ENCODE measurements at regions not wholly inside any gene's neighbourhood (a gene's known extent, or its start where the extent isn't known, plus 50 kb on each side); places are given as distances from the start of the nearest gene placed in this dataset.

GRCh38 chr5:120236360-120236759 is 227.7 kb upstream of the PRR16 start:
- no peaks in the 10 kb centered on the region for H3K27me3 ChIP-seq (ENCODE audit: insufficient read depth)
- H3K9me2 ChIP-seq = no peaks in the 10 kb centered on the region; the same call in 1 of the 2 replicates
- ChIA-PET CTCF (no interaction called here), POLR2A (no interaction called here)
- peaks cover 0 to 5% of the 10 kb centered on the region in 2 experiments for H3K36me3 ChIP-seq (replicated peaks in 1 of 2; ENCODE audit: control insufficient read depth in 1 of 2, insufficient read depth in 2 of 2, low read length in 1 of 2)
- H3K9ac ChIP-seq = no peak overlapping the region
- WGBS (ENCODE audit: low lambda C conversion rate) = 76% methylated on average over 3 of the region's 3 CpGs
- TF ChIP-seq YY1 (IDR thresholded peaks at IDR 0.05; ENCODE audit: low read depth) (no peak), JUND (IDR thresholded peaks at IDR 0.05) (no peak), RFX5 (IDR thresholded peaks at IDR 0.05; ENCODE audit: low read length) (no peak), NRF1 (IDR thresholded peaks at IDR 0.05; ENCODE audit: low read depth, low read length) (no peak), TEAD4 (IDR thresholded peaks at IDR 0.05; ENCODE audit: borderline replicate concordance, insufficient read depth) (no peak), EP300 (IDR thresholded peaks at IDR 0.05; ENCODE audit: borderline replicate concordance in 1 of 2, low read depth in 1 of 2, low read length in 1 of 2) (no peak), TCF12 (IDR thresholded peaks at IDR 0.05) (no peak), SIN3A (IDR thresholded peaks at IDR 0.05; ENCODE audit: borderline replicate concordance, low read depth, low read length) (no peak), POLR2AphosphoS5 (IDR thresholded peaks at IDR 0.05; ENCODE audit: low read depth, low read length) (no peak)
- no peaks in the 10 kb centered on the region for H3F3A ChIP-seq (replicated peaks; ENCODE audit: insufficient read depth)
- H3K4me3 ChIP-seq (ENCODE audit: low read depth in 2 of 2, low read length in 1 of 2) = no peak overlapping the region
- H3K27ac ChIP-seq (ENCODE audit: low read depth in 2 of 2, low read length in 1 of 2) = no peak overlapping the region
- H3K4me1 ChIP-seq (ENCODE audit: control insufficient read depth in 1 of 2, insufficient read depth in 2 of 2, low read depth in 1 of 2, low read length in 1 of 2) = no peaks in the 10 kb centered on the region
- no peak overlapping the region for H3K4me2 ChIP-seq
- DNase-seq = no peak
- no peaks in the 10 kb centered on the region for H4K20me1 ChIP-seq (ENCODE audit: insufficient read depth)
- H3K79me2 ChIP-seq (ENCODE audit: insufficient read depth) = no peaks in the 10 kb centered on the region
- H2AFZ ChIP-seq (ENCODE audit: low read depth) = no peak overlapping the region
- H3K9me3 ChIP-seq = 0 out of 2 replicates have a peak, but pooled peaks cover 8% of the 10 kb centered on the region

GRCh38 chr5:120239086-120239485 is 225.0 kb upstream of the PRR16 start:
- Histone ChIP-seq H3K9me2 (no peaks in the 10 kb centered on the region; the same call in 1 of the 2 replicates), H3F3A (replicated peaks; ENCODE audit: insufficient read depth) (no peaks in the 10 kb centered on the region), H3K79me2 (ENCODE audit: insufficient read depth) (no peaks in the 10 kb centered on the region), H3K27me3 (ENCODE audit: insufficient read depth) (no peaks in the 10 kb centered on the region), H3K36me3 (replicated peaks in 1 of 2; ENCODE audit: control insufficient read depth in 1 of 2, insufficient read depth in 2 of 2, low read length in 1 of 2) (peaks cover 0 to 5% of the 10 kb centered on the region in 2 experiments), H3K4me2 (no peak overlapping the region), H4K20me1 (ENCODE audit: insufficient read depth) (no peaks in the 10 kb centered on the region), H3K27ac (ENCODE audit: low read depth in 2 of 2, low read length in 1 of 2) (no peak overlapping the region), H3K4me1 (ENCODE audit: control insufficient read depth in 1 of 2, insufficient read depth in 2 of 2, low read depth in 1 of 2, low read length in 1 of 2) (no peaks in the 10 kb centered on the region), H2AFZ (ENCODE audit: low read depth) (peak overlapping the region; percentile 8; the same call in 1 of the 2 replicates), H3K9ac (no peak overlapping the region), H3K4me3 (ENCODE audit: low read depth in 2 of 2, low read length in 1 of 2) (no peak overlapping the region), H3K9me3 (0 out of 2 replicates have a peak, but pooled peaks cover 8% of the 10 kb centered on the region)
- DNase-seq = no peak
- POLR2A ChIA-PET = no interaction called here
- 96% methylated on average over 1 of the region's 1 CpG for WGBS (ENCODE audit: low lambda C conversion rate)
- TF ChIP-seq FOSL2 (IDR thresholded peaks at IDR 0.05; ENCODE audit: borderline replicate concordance, low read depth) (no peak), MEF2A (IDR thresholded peaks at IDR 0.05; ENCODE audit: borderline replicate concordance, low read depth) (no peak), CTCF (IDR thresholded peaks at IDR 0.05) (no peak), IRF3 (IDR thresholded peaks at IDR 0.05; ENCODE audit: low read depth, low read length) (no peak)
- CTCF ChIA-PET = interaction anchor here (0.7 kb wide), 1 partner anchor 769 kb away, joined by 3 read pairs; no protein-coding TSS in a partner anchor
